ENCODE measurements at regions not wholly inside any gene's neighbourhood (a gene's known extent, or its start where the extent isn't known, plus 50 kb on each side); places are given as distances from the start of the nearest gene placed in this dataset.

DNA sequence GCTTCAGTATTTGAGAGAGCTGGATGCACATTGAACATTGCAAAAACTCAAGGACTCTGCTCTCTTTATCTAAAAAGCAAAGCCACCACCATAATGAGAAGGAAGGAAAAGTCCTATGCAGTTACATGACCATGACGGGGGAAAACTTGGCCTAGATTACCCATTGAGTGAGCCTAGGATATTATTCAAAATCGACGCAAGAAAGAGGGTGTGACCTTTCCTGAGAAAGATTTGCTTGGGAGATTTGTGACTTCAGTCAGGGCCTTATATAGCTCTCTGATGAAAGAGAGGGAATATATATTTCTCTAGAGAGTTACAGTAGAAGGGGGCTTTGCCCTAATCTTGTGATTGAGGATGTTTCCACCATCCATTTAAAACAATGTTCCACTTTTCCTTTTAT is 153.0 kb upstream of the DPYD start:
- Histone ChIP-seq H3K27ac (replicated peaks) (no peak overlapping the region), H3K4me3 (no peak overlapping the region), H3K4me1 (no peaks in the 10 kb centered on the region), H3K36me3 (no peaks in the 10 kb centered on the region), H3K27me3 (ENCODE audit: low read depth) (no peaks in the 10 kb centered on the region), H3K9me3 (replicated peaks) (no peaks in the 10 kb centered on the region)
- DNase-seq: no peak
- intact Hi-C loops (cut with micrococcal nuclease): no loop called here
- TF ChIP-seq, protein P1, sequence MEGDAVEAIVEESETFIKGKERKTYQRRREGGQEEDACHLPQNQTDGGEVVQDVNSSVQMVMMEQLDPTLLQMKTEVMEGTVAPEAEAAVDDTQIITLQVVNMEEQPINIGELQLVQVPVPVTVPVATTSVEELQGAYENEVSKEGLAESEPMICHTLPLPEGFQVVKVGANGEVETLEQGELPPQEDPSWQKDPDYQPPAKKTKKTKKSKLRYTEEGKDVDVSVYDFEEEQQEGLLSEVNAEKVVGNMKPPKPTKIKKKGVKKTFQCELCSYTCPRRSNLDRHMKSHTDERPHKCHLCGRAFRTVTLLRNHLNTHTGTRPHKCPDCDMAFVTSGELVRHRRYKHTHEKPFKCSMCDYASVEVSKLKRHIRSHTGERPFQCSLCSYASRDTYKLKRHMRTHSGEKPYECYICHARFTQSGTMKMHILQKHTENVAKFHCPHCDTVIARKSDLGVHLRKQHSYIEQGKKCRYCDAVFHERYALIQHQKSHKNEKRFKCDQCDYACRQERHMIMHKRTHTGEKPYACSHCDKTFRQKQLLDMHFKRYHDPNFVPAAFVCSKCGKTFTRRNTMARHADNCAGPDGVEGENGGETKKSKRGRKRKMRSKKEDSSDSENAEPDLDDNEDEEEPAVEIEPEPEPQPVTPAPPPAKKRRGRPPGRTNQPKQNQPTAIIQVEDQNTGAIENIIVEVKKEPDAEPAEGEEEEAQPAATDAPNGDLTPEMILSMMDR (IDR thresholded peaks at IDR 0.05; ENCODE audit: borderline replicate concordance): no peak

DNA sequence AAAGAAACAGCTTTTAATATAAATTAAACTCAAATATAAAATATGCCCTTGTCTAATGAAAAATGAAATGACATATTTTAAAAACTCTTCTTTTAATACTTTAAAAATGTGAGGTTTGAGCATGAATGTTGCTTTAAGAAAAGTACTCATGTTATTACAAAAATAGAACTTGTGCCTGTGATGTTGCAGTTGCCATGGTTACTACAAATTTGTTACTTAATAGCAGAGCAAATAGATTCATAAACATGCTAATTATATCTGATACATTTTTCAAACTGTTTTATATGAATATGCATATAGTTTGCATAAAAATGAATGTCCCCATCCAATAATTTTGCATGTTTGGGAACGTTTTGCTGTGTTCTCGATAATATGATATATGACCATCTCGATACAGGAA is 152.3 kb upstream of the DPYD start:
- intact Hi-C loops (cut with micrococcal nuclease): no loop called here
- no peak for DNase-seq
- Histone ChIP-seq H3K27ac (replicated peaks) (no peak overlapping the region), H3K4me1 (no peaks in the 10 kb centered on the region), H3K27me3 (ENCODE audit: low read depth) (peaks cover 1% of the 10 kb centered on the region), H3K4me3 (no peak overlapping the region), H3K36me3 (no peaks in the 10 kb centered on the region), H3K9me3 (replicated peaks) (no peaks in the 10 kb centered on the region)
- TF ChIP-seq, protein P1 (IDR thresholded peaks at IDR 0.05; ENCODE audit: borderline replicate concordance): no peak

DNA sequence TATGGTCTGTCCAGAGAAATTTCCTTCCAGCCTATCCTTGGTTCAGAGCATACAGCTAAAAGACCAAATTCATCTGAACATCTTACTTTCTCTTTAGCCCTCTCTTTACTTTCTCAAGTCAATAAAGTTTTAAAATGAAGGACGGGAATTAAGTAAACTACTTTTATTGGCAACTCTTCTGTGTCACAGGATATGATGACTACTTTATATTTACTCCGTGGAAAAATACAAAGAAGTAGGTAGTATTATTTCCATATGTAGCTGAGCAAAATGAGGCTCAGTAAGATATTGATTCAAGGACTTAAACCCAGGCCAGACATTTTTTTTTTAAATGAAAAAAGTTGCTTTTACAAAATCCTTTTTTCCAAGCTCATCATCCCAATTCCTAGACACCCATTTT is 151.2 kb upstream of the DPYD start:
- Histone ChIP-seq H3K27me3 (ENCODE audit: low read depth) (peaks cover 5% of the 10 kb centered on the region), H3K27ac (replicated peaks) (no peak overlapping the region), H3K4me3 (no peak overlapping the region), H3K9me3 (replicated peaks) (no peaks in the 10 kb centered on the region), H3K4me1 (no peaks in the 10 kb centered on the region), H3K36me3 (no peaks in the 10 kb centered on the region)
- intact Hi-C loops (cut with micrococcal nuclease): no loop called here
- DNase-seq: no peak
- TF ChIP-seq, protein P1 (IDR thresholded peaks at IDR 0.05; ENCODE audit: borderline replicate concordance): no peak

DNA sequence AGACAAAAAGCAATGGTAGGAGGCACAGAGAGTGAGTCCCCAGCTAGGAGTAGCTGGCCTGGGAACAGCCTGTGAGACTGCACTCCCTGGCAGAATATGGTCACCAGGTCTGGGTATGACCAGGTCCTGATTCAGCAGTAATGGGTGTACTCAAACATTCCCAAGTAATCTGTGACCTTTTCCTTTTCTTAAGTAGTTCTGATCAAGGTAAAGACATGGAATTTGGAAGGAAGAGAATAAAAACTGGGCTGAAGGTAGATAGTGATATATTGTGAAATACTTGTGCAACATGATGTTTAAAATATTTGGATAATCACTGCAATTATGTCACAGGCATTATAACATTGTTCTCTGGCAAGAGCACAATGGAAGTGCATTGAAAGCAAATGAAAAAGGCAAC is 147.2 kb upstream of the DPYD start:
- intact Hi-C loops (cut with micrococcal nuclease): no loop called here
- Histone ChIP-seq H3K27ac (replicated peaks) (no peak overlapping the region), H3K4me3 (no peak overlapping the region), H3K27me3 (ENCODE audit: low read depth) (peaks cover 8% of the 10 kb centered on the region), H3K36me3 (no peaks in the 10 kb centered on the region), H3K4me1 (no peaks in the 10 kb centered on the region), H3K9me3 (replicated peaks) (no peaks in the 10 kb centered on the region)
- DNase-seq: no peak
- TF ChIP-seq, protein P1 (IDR thresholded peaks at IDR 0.05; ENCODE audit: borderline replicate concordance): no peak

DNA sequence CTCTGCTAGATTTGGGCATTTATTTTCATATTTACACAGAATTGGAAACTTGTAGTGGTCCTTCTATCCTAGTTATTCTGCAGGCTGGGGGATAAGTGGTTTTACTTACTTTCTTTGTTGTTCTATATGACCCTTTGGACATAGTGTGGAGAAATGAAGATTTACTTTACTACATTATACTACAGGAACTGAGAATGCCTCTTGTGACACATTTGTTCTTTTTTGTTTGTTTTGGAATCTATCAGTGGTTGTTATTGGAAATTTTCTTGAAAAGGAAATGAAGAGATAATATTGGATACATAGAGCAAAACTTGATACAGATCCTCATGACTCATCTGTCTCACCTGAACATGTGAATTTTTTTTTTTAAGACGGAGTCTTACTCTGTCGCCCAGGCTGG is 146.1 kb upstream of the DPYD start:
- Histone ChIP-seq H3K4me3 (no peak overlapping the region), H3K27ac (replicated peaks) (no peak overlapping the region), H3K27me3 (ENCODE audit: low read depth) (peaks cover 8% of the 10 kb centered on the region), H3K36me3 (no peaks in the 10 kb centered on the region), H3K9me3 (replicated peaks) (no peaks in the 10 kb centered on the region), H3K4me1 (no peaks in the 10 kb centered on the region)
- intact Hi-C loops (cut with micrococcal nuclease): no loop called here
- TF ChIP-seq, protein P1 (IDR thresholded peaks at IDR 0.05; ENCODE audit: borderline replicate concordance): no peak
- no peak for DNase-seq

DNA sequence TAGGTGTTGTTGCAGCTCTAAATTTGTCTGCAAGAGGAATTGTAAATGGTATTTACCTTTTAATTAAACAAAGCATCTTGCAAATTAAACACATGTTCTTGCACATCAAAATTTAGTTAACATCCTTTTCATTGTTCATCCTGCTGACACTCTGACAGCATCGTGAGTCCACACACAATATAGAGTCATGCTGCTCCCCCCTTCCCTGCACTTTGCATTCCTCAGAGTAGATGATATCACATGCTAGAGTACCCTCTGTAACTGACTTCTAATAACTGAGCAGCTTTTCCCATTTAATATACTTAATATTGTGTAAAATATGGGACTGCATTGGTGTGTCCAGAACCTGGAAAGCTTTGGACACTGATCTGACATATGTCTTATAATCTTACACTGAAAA is 138.8 kb upstream of the DPYD start:
- H3K27ac ChIP-seq (replicated peaks): no peak overlapping the region
- TF ChIP-seq, protein P1 (IDR thresholded peaks at IDR 0.05; ENCODE audit: borderline replicate concordance): no peak
- H3K4me1 ChIP-seq: no peaks in the 10 kb centered on the region
- no peak overlapping the region for H3K4me3 ChIP-seq
- no peaks in the 10 kb centered on the region for H3K9me3 ChIP-seq (replicated peaks)
- no peak for DNase-seq
- intact Hi-C loops (cut with micrococcal nuclease): no loop called here
- no peaks in the 10 kb centered on the region for H3K36me3 ChIP-seq
- H3K27me3 ChIP-seq (ENCODE audit: low read depth): peaks cover 53% of the 10 kb centered on the region

Measured in left ventricle myocardium inferior (tissue), 1 donor.